ENCODE measurements at regions not wholly inside any gene's neighbourhood (a gene's known extent, or its start where the extent isn't known, plus 50 kb on each side); places are given as distances from the start of the nearest gene placed in this dataset.

GRCh38 chr2:36289731-36290130 lies 65.8 kb upstream of the CRIM1 start (continued):
- no peak for TF ChIP-seq E2F6 (IDR thresholded peaks at IDR 0.05)

Measured in H1 (cell line).